GM12891 (cell line): ENCODE measurements at regions not wholly inside any gene's neighbourhood (a gene's known extent, or its start where the extent isn't known, plus 50 kb on each side); places are given as distances from the start of the nearest gene placed in this dataset.

Experiments used
- PAX5 ChIP-seq: IDR thresholded peaks from 2 replicates; pipeline ENCODE4 v1.6.1; 2011; ENCODE audit warnings: low read length, moderate library complexity, mild to moderate bottlenecking; ENCODE audit not compliant: insufficient read depth, severe bottlenecking
- POLR2A ChIP-seq: IDR thresholded peaks from 2 replicates; pipeline ENCODE4 v1.6.1; 2011; ENCODE audit warnings: low read depth, low read length, control low read depth
- POLR2AphosphoS5 ChIP-seq: IDR thresholded peaks from 2 replicates; pipeline ENCODE4 v1.6.1; 2011; ENCODE audit warnings: low read depth, low read length, control low read depth
- POU2F2 ChIP-seq: IDR thresholded peaks from 2 replicates; pipeline ENCODE4 v1.6.1; 2011; ENCODE audit warnings: low read depth, mild to moderate bottlenecking, control low read depth, low read length, moderate library complexity
- SPI1 ChIP-seq: IDR thresholded peaks from 2 replicates; pipeline ENCODE4 v1.6.1; 2011; ENCODE audit warnings: low read depth, low read length, control low read depth
- TAF1 ChIP-seq: IDR thresholded peaks from 2 replicates; pipeline ENCODE4 v1.6.1; 2011; ENCODE audit warnings: low read depth, low read length, control low read depth

DNA sequence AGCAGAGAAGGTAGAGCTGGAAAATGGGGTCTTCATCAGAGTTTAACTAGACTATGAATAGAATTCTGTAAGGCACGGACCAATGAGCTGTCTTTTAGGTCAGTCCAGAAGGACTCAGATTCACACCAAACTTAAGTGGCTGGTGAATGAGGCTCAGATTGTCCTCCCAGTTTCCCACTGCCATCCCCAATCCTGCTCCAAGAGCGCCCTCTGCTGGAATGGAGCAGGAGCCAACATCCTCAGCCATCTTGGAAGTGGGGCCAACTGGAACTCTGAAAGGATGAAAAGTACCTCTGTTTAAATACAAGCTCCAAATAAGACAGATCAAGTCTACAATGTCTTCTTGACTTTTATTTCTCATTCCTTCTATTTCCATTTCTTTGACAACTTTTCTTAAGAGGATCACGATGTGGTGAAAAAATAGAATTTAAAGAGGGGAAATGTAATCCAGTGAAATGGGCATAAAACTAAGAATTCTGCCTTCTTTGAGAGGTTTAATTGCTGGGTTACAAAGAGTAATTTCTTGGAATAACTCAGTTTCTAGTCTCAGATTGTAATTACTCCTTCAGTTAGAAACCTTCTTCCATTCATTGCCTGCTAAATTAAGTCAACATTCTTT lies 217.1 kb upstream of the TPRG1 start:
- no peak for TF ChIP-seq POLR2AphosphoS5
- no peak for TF ChIP-seq POLR2A
- no peak for TF ChIP-seq PAX5
- TF ChIP-seq TAF1: no peak
- TF ChIP-seq SPI1: no peak
- no peak for TF ChIP-seq POU2F2
